Tibial nerve (tissue), 4 donors: ENCODE measurements at regions not wholly inside any gene's neighbourhood (a gene's known extent, or its start where the extent isn't known, plus 50 kb on each side); places are given as distances from the start of the nearest gene placed in this dataset.

ENCODE experiments used
- DNase-seq, 2 donors: peaks; one replicate each; pipeline ENCODE4 v3.0.0-alpha.2; 2019; ENCODE audit warnings: low spot score in 2 of 2
- H3K27ac ChIP-seq, 4 donors: fragments of 200-600 bp; sonication (generic) in 3 of 4; one replicate each; pipeline ENCODE4 v1.5.1; 2017 to 2019; ENCODE audit warnings: mild to moderate bottlenecking in 1 of 4
- H3K27me3 ChIP-seq, 2 donors: fragments of 200-600 bp; sonication (generic) in 1 of 2; one replicate each; pipeline versions ENCODE4 v1.5.1 to v1.6.0; 2017 to 2019
- H3K36me3 ChIP-seq, 3 donors: fragments of 200-600 bp; sonication (generic); one replicate each; pipeline ENCODE4 v1.5.1; 2018 to 2019
- H3K4me1 ChIP-seq, 4 donors: fragments of 200-600 bp; sonication (generic) in 3 of 4; one replicate each; pipeline ENCODE4 v1.5.1; 2017 to 2019
- H3K4me3 ChIP-seq, 4 donors: fragments of 200-600 bp; sonication (generic) in 3 of 4; one replicate each; pipeline ENCODE4 v1.5.1; 2017 to 2019; ENCODE audit warnings: mild to moderate bottlenecking in 1 of 4, moderate library complexity in 1 of 4
- H3K9me3 ChIP-seq, 4 donors: fragments of 200-600 bp; sonication (generic) in 3 of 4; one replicate each; pipeline ENCODE4 v1.5.1; 2017 to 2019
- CTCF ChIP-seq, 5 experiments: fragments of 200-600 bp in 3 of 5; fragments of 450-650 bp in 2 of 5; sonication (generic) in 3 of 5; IDR thresholded peaks; one replicate each; pipeline ENCODE4 v1.5.1; 2016 to 2019; ENCODE audit warnings: antibody characterized with exemption in 5 of 5, mild to moderate bottlenecking in 3 of 5, moderate library complexity in 2 of 5
- EP300 ChIP-seq, 2 donors: sonication (generic); formaldehyde crosslinking; IDR thresholded peaks; one replicate each; pipeline ENCODE4 v1.6.1; 2017; ENCODE audit warnings: antibody characterized with exemption in 2 of 2, mild to moderate bottlenecking in 1 of 2
- POLR2A ChIP-seq, 2 donors: fragments of 450-650 bp; IDR thresholded peaks; one replicate each; pipeline ENCODE4 v1.6.1; 2017; ENCODE audit warnings: antibody characterized with exemption in 2 of 2, mild to moderate bottlenecking in 2 of 2, moderate library complexity in 2 of 2
- WGBS, 2 donors: methylation state at CpG; one replicate each; pipeline ENCODE4 v1.1.5; 2018; 5-methylcytosine and 5-hydroxymethylcytosine counted together

- H3K4me3 ChIP-seq: no peak overlapping the region
- H3K36me3 ChIP-seq: no peaks in the 10 kb centered on the region
- H3K9me3 ChIP-seq: no peaks in the 10 kb centered on the region
- no peaks in the 10 kb centered on the region for H3K27me3 ChIP-seq
- TF ChIP-seq CTCF (IDR thresholded peaks at IDR 0.05) (no peak), EP300 (IDR thresholded peaks at IDR 0.05) (no peak), POLR2A (IDR thresholded peaks at IDR 0.05) (no peak)
- H3K27ac ChIP-seq: no peak overlapping the region
- no peak for DNase-seq
- 93 to 96% methylated on average over 1 of the region's 1 CpG for WGBS, 2 donors
- H3K4me1 ChIP-seq: no peaks in the 10 kb centered on the region
Measured at GRCh38 chr1:219490566-219490965, 122.3 kb downstream of the ZC3H11B start.

DNA sequence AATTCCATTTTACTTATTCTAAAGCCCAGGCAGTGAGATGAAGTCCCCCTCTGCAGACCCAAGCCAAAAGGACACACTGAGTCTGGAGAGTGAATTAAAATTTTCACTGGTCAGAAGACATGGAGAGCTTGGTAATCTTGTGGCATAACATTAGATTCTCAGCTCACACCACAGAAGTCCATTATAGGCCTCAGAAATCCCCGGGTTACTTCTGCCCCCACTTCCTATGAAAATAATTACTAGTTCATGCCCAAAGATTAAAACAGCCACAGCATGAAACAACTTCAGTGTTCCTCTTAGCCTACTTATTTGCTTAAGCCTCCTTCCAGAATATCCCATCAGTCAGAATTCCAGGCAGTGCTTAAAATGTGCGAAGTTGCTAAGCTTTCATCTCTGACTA, 123.3 kb downstream of the ZC3H11B start:
- Histone ChIP-seq H3K4me3 (no peak overlapping the region), H3K9me3 (no peaks in the 10 kb centered on the region), H3K27ac (no peak overlapping the region), H3K27me3 (no peaks in the 10 kb centered on the region), H3K36me3 (no peaks in the 10 kb centered on the region), H3K4me1 (no peaks in the 10 kb centered on the region)
- WGBS, 2 donors: 53 to 68% methylated on average over 2 of the region's 2 CpGs
- DNase-seq: no peak
- no peak for TF ChIP-seq EP300 (IDR thresholded peaks at IDR 0.05)
- TF ChIP-seq CTCF (IDR thresholded peaks at IDR 0.05): no peak
- TF ChIP-seq POLR2A (IDR thresholded peaks at IDR 0.05): no peak

- Histone ChIP-seq H3K4me3 (no peak overlapping the region), H3K36me3 (no peaks in the 10 kb centered on the region), H3K4me1 (no peaks in the 10 kb centered on the region), H3K9me3 (no peaks in the 10 kb centered on the region), H3K27ac (no peak overlapping the region), H3K27me3 (no peaks in the 10 kb centered on the region)
- TF ChIP-seq EP300 (IDR thresholded peaks at IDR 0.05) (peak in 1 of 2 donors; percentile 27), POLR2A (IDR thresholded peaks at IDR 0.05) (no peak), CTCF (IDR thresholded peaks at IDR 0.05) (no peak)
- WGBS, 2 donors: 76 to 77% methylated on average over 1 of the region's 1 CpG
- DNase-seq: peak in 1 of 2 donors; percentile 26
Measured at GRCh38 chr1:219488275-219488674, 124.6 kb downstream of the ZC3H11B start.

GRCh38 chr1:219483530-219483929, 129.4 kb downstream of the ZC3H11B start:
- 93 to 94% methylated on average over 1 of the region's 1 CpG for WGBS, 2 donors
- H3K27ac ChIP-seq: no peak overlapping the region
- TF ChIP-seq CTCF (IDR thresholded peaks at IDR 0.05) (no peak), POLR2A (IDR thresholded peaks at IDR 0.05) (no peak), EP300 (IDR thresholded peaks at IDR 0.05) (no peak)

DNA sequence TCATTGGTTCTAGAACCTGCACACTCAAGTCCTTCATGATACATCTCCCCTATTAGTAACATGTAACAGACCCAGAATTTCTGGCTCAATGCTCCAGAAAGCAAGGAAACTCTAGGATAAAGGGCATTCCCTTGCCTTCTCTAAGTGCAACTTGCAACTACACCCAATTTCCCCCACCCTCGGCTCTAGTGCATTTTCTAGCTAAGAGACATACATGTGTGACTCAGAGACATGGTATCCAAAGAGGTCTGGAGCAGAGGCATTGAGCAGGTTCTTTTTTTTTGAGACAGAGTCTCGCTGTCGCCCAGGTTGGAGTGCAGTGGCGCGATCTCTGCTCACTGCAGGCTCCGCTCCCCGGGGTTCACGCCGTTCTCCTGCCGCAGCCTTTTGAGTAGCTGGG, 132.9 kb downstream of the ZC3H11B start:
- H3K9me3 ChIP-seq: no peaks in the 10 kb centered on the region
- no peaks in the 10 kb centered on the region for H3K27me3 ChIP-seq
- H3K4me1 ChIP-seq: no peaks in the 10 kb centered on the region
- no peak overlapping the region for H3K4me3 ChIP-seq
- 95 to 97% methylated on average over 10 of the region's 10 CpGs for WGBS, 2 donors
- H3K27ac ChIP-seq: no peak overlapping the region
- no peak for DNase-seq
- TF ChIP-seq POLR2A (IDR thresholded peaks at IDR 0.05): no peak
- TF ChIP-seq EP300 (IDR thresholded peaks at IDR 0.05): no peak
- no peak for TF ChIP-seq CTCF (IDR thresholded peaks at IDR 0.05)
- H3K36me3 ChIP-seq: no peaks in the 10 kb centered on the region

More at GRCh38 chr1:219483530-219483929, 129.4 kb downstream of the ZC3H11B start:
- H3K9me3 ChIP-seq: no peaks in the 10 kb centered on the region
- H3K4me3 ChIP-seq: no peak overlapping the region
- no peaks in the 10 kb centered on the region for H3K4me1 ChIP-seq
- no peak for DNase-seq
- no peaks in the 10 kb centered on the region for H3K27me3 ChIP-seq
- no peaks in the 10 kb centered on the region for H3K36me3 ChIP-seq
